OCI-LY1 (cell line): ENCODE measurements at regions not wholly inside any gene's neighbourhood (a gene's known extent, or its start where the extent isn't known, plus 50 kb on each side); places are given as distances from the start of the nearest gene placed in this dataset.

Experiments
- H2AFZ ChIP-seq: fragments of 200-600 bp; sonication (generic), shearing (Covaris generic); 2 replicates; pipeline ENCODE4 v1.6.0; 2014; ENCODE audit warnings: antibody characterized with exemption, mild to moderate bottlenecking, low read length
- H3F3A ChIP-seq: fragments of 200-600 bp; sonication (generic), shearing (Covaris generic); 2 replicates; pipeline ENCODE4 v1.6.0; 2014; ENCODE audit warnings: mild to moderate bottlenecking, antibody characterized with exemption, low read length, moderate library complexity; ENCODE audit not compliant: insufficient read depth
- H3K27ac ChIP-seq: fragments of 200-600 bp; sonication (generic); 2 replicates; pipeline ENCODE4 v1.5.1; 2014; ENCODE audit warnings: low read length, mixed run types, mild to moderate bottlenecking, low read depth; ENCODE audit not compliant: poor library complexity, severe bottlenecking
- H3K27me3 ChIP-seq: fragments of 200-600 bp; sonication (generic); 2 replicates; pipeline ENCODE4 v1.6.0; 2014; ENCODE audit warnings: antibody characterized with exemption, mild to moderate bottlenecking, low read length, moderate library complexity; ENCODE audit not compliant: insufficient read depth
- H3K36me3 ChIP-seq: fragments of 200-600 bp; sonication (generic); 2 replicates; pipeline ENCODE4 v1.6.1; 2014; ENCODE audit warnings: mild to moderate bottlenecking, antibody characterized with exemption, low read length, moderate library complexity, mixed read lengths; ENCODE audit not compliant: insufficient read depth
- H3K4me1 ChIP-seq: fragments of 200-600 bp; sonication (generic); 2 replicates; pipeline ENCODE4 v1.5.1; 2014; ENCODE audit warnings: mild to moderate bottlenecking, low read length, moderate library complexity; ENCODE audit not compliant: insufficient read depth, severe bottlenecking
- H3K4me2 ChIP-seq: fragments of 200-600 bp; sonication (generic), shearing (Covaris generic); 2 replicates; pipeline ENCODE4 v1.6.1; 2014; ENCODE audit warnings: low read length
- H3K4me3 ChIP-seq: fragments of 200-600 bp; sonication (generic); 2 replicates; pipeline ENCODE4 v1.5.1; 2014; ENCODE audit warnings: low read length, low read depth, mild to moderate bottlenecking, mixed read lengths; ENCODE audit not compliant: poor library complexity, severe bottlenecking
- H3K79me2 ChIP-seq: fragments of 200-600 bp; shearing (Covaris generic); 2 replicates; pipeline ENCODE4 v1.6.1; 2016; ENCODE audit warnings: mixed run types, low read length, mixed read lengths; ENCODE audit not compliant: insufficient read depth
- H3K9ac ChIP-seq: fragments of 200-600 bp; sonication (generic), shearing (Covaris generic); 2 replicates; pipeline ENCODE4 v1.6.1; 2014; ENCODE audit warnings: mild to moderate bottlenecking, low read length, mixed read lengths
- H3K9me2 ChIP-seq: fragments of 200-600 bp; sonication (generic), shearing (Covaris generic); 2 replicates; pipeline ENCODE4 v1.6.1; 2014; ENCODE audit warnings: low read depth, mild to moderate bottlenecking, low read length, mixed read lengths
- H3K9me3 ChIP-seq: fragments of 200-600 bp; shearing (Covaris generic); 2 replicates; pipeline ENCODE4 v1.6.1; 2014; ENCODE audit warnings: low read length, mixed read lengths
- H4K20me1 ChIP-seq: fragments of 200-600 bp; sonication (generic), shearing (Covaris generic); 2 replicates; pipeline ENCODE4 v1.6.0; 2016; ENCODE audit warnings: mild to moderate bottlenecking, low read length; ENCODE audit not compliant: insufficient read depth
- CTCF ChIP-seq: fragments of 200-600 bp; sonication (generic), shearing (Covaris generic); IDR thresholded peaks from 2 replicates; pipeline ENCODE4 v1.5.1; 2017; ENCODE audit warnings: mild to moderate bottlenecking, antibody characterized with exemption, low read length, moderate library complexity, mixed read lengths
- EZH2 ChIP-seq: fragments of 200-600 bp; sonication (generic), shearing (Covaris generic); IDR thresholded peaks from 2 replicates; pipeline ENCODE4 v1.8.0; 2017; ENCODE audit warnings: borderline replicate concordance, mixed run types, mild to moderate bottlenecking, antibody characterized with exemption, low read length, moderate library complexity, mixed read lengths

- peaks cover 37% of the 10 kb centered on the region for H3K4me1 ChIP-seq
- H3F3A ChIP-seq: no peaks in the 10 kb centered on the region
- H2AFZ ChIP-seq: 0 out of 2 replicates have a peak overlapping the region, but pooled peaks have one; percentile 7
- no peaks in the 10 kb centered on the region for H3K9me2 ChIP-seq
- H3K36me3 ChIP-seq: no peaks in the 10 kb centered on the region
- H3K27me3 ChIP-seq: no peaks in the 10 kb centered on the region
- no peaks in the 10 kb centered on the region for H4K20me1 ChIP-seq
- no peak overlapping the region for H3K4me3 ChIP-seq
- no peak overlapping the region for H3K9ac ChIP-seq
- TF ChIP-seq EZH2: no peak
- no peak for TF ChIP-seq CTCF
- no peak overlapping the region for H3K4me2 ChIP-seq
- no peaks in the 10 kb centered on the region for H3K9me3 ChIP-seq
- H3K79me2 ChIP-seq: no peaks in the 10 kb centered on the region
- H3K27ac ChIP-seq: no peak overlapping the region
Observed at GRCh38 chrX:43018031-43018430, 240.1 kb upstream of the PPP1R2C start.

GRCh38 chrX:43019021-43019420, 241.1 kb upstream of the PPP1R2C start:
- H3K9me3 ChIP-seq: no peaks in the 10 kb centered on the region
- H2AFZ ChIP-seq: peak overlapping the region; percentile 87; the same call in 1 of the 2 replicates
- H3F3A ChIP-seq: no peaks in the 10 kb centered on the region
- H3K4me1 ChIP-seq: peaks cover 37% of the 10 kb centered on the region
- no peak overlapping the region for H3K4me3 ChIP-seq
- peak overlapping the region; percentile 17; the same call in 1 of the 2 replicates for H3K4me2 ChIP-seq
- H4K20me1 ChIP-seq: no peaks in the 10 kb centered on the region
- H3K27ac ChIP-seq: peak overlapping the region; percentile 54
- no peaks in the 10 kb centered on the region for H3K79me2 ChIP-seq
- H3K27me3 ChIP-seq: no peaks in the 10 kb centered on the region
- H3K9me2 ChIP-seq: no peaks in the 10 kb centered on the region
- H3K36me3 ChIP-seq: no peaks in the 10 kb centered on the region
- H3K9ac ChIP-seq: peak overlapping the region; percentile 34
- no peak for TF ChIP-seq EZH2
- no peak for TF ChIP-seq CTCF

GRCh38 chrX:43025806-43026315, 247.9 kb upstream of the PPP1R2C start:
- H3K4me1 ChIP-seq: no peaks in the 10 kb centered on the region
- no peak overlapping the region for H3K4me2 ChIP-seq
- no peaks in the 10 kb centered on the region for H3F3A ChIP-seq
- no peak overlapping the region for H3K9ac ChIP-seq
- H3K36me3 ChIP-seq: no peaks in the 10 kb centered on the region; the same call in 1 of the 2 replicates
- no peaks in the 10 kb centered on the region for H3K9me2 ChIP-seq
- H3K4me3 ChIP-seq: no peak overlapping the region
- TF ChIP-seq CTCF: no peak
- no peak for TF ChIP-seq EZH2
- H3K27me3 ChIP-seq: no peaks in the 10 kb centered on the region
- no peaks in the 10 kb centered on the region for H3K9me3 ChIP-seq
- no peaks in the 10 kb centered on the region for H4K20me1 ChIP-seq
- H3K79me2 ChIP-seq: no peaks in the 10 kb centered on the region
- H2AFZ ChIP-seq: no peak overlapping the region
- H3K27ac ChIP-seq: no peak overlapping the region
